Activated naive CD4-positive, alpha-beta T cell treated with anti-CD3 and anti-CD28 coated beads, Interleukin-2, amount 50 U/mL, for 72 hours (primary cell): ENCODE measurements at regions not wholly inside any gene's neighbourhood (a gene's known extent, or its start where the extent isn't known, plus 50 kb on each side); places are given as distances from the start of the nearest gene placed in this dataset.

ENCODE experiments used
- ATAC-seq, 2 donors: fragments of 150-1000 bp; cut with Tn5 transposase; 2 replicates each; pipeline ENCODE4 v1.10.0; 2021; ENCODE audit warnings: mild to moderate bottlenecking in 2 of 2, moderate library complexity in 2 of 2
- DNase-seq, 2 donors: peaks; one replicate each; pipeline ENCODE4 v3.0.0; 2021 to 2022; ENCODE audit warnings: low spot score in 2 of 2
- H3K27ac Mint-ChIP-seq, 2 donors: one replicate each; pipeline ENCODE4 v1.8.0; 2022; ENCODE audit warnings: mild to moderate bottlenecking in 2 of 2, mixed read lengths in 2 of 2
- H3K36me3 Mint-ChIP-seq, 2 donors: one replicate each; pipeline ENCODE4 v1.8.0; 2022; ENCODE audit warnings: mixed read lengths in 2 of 2
- H3K9me3 Mint-ChIP-seq, 2 donors: one replicate each; pipeline ENCODE4 v1.8.0; 2022; ENCODE audit warnings: mixed read lengths in 2 of 2

DNA sequence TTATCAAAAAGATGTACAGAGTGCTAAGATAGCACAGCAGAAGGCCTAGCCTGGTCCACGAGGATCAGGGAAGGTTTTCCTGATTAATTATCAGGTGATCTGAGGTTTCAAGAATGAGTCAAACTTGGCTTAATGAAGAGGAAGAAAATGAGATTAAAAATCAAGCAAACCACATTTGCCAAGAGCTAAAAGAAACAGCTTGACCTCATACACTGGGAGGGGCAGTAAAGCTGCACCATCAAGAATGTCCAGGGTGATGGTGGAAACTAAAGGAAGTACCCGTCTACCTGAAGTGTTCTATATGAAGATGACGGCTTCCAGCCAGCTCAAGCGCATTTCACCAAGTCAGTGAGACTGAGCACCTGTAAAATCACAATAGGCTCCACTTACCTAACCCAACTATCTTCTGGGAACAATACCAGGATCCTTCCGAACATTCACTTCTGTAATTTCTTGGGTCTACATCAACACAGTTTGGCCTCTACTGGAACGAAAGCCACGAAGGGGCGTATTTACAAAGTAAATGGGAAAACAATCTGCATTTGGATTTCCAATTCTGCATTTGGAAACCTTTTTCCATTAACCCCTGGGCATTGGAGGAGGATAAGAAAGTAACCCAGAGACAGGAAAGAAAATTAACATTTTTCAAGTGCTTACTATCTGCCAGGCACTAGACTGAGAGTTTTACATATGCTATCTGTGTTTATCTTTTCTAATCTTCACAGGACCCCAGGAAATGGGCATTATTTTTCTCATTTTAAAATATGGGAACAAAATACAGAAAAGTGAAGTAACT, 114.0 kb upstream of the DCLK2 start:
- DNase-seq (no peak), ATAC-seq (no peak)
- no peak overlapping the region for H3K27ac Mint-ChIP-seq
- H3K36me3 Mint-ChIP-seq, result no peaks in the 10 kb centered on the region
- no peaks in the 10 kb centered on the region for H3K9me3 Mint-ChIP-seq

GRCh38 chr4:149965206-149965605, 113.0 kb upstream of the DCLK2 start:
- ATAC-seq (no peak), DNase-seq (no peak)
- H3K27ac Mint-ChIP-seq, result no peak overlapping the region
- no peaks in the 10 kb centered on the region for H3K9me3 Mint-ChIP-seq
- no peaks in the 10 kb centered on the region for H3K36me3 Mint-ChIP-seq

- ATAC-seq (no peak), DNase-seq (no peak)
- no peaks in the 10 kb centered on the region for H3K36me3 Mint-ChIP-seq
- no peak overlapping the region for H3K27ac Mint-ChIP-seq
- no peaks in the 10 kb centered on the region for H3K9me3 Mint-ChIP-seq
Observed at GRCh38 chr4:149972407-149972806, 105.8 kb upstream of the DCLK2 start.

- H3K27ac Mint-ChIP-seq, result no peak overlapping the region
- ATAC-seq (no peak), DNase-seq (no peak)
- no peaks in the 10 kb centered on the region for H3K9me3 Mint-ChIP-seq
- H3K36me3 Mint-ChIP-seq, result no peaks in the 10 kb centered on the region
Observed at GRCh38 chr4:149973181-149973580, 105.1 kb upstream of the DCLK2 start.

DNA sequence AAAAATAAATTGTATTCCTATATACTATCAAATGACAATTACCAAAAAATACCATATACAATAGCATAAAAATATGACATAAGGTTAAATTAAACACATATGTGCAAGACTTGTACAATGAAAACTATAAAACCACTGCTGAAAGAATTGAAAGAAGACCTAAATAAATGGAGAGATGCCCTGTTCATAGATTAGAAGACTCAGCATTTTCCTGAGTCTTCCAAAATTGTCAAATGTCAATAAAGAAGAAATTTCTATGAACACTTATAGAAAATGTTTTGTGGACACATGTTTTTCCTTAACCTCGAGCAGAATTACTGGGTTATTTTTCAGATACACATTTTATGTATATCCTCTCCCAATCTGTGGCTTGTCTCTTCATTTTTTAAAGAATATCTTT, 103.1 kb upstream of the DCLK2 start:
- Mint-ChIP-seq H3K36me3 (no peaks in the 10 kb centered on the region), H3K27ac (no peak overlapping the region), H3K9me3 (no peaks in the 10 kb centered on the region)
- DNase-seq (no peak), ATAC-seq (no peak)

GRCh38 chr4:149980121-149980682, 98.0 kb upstream of the DCLK2 start:
- Mint-ChIP-seq H3K27ac (no peak overlapping the region), H3K36me3 (no peaks in the 10 kb centered on the region), H3K9me3 (no peaks in the 10 kb centered on the region)
- no peak for ATAC-seq
- no peak for DNase-seq

GRCh38 chr4:149980941-149981340, 97.3 kb upstream of the DCLK2 start:
- H3K9me3 Mint-ChIP-seq, result no peaks in the 10 kb centered on the region
- ATAC-seq (no peak), DNase-seq (peak in 1 of 2 donors; percentile 38)
- H3K36me3 Mint-ChIP-seq, result no peaks in the 10 kb centered on the region
- no peak overlapping the region for H3K27ac Mint-ChIP-seq

DNA sequence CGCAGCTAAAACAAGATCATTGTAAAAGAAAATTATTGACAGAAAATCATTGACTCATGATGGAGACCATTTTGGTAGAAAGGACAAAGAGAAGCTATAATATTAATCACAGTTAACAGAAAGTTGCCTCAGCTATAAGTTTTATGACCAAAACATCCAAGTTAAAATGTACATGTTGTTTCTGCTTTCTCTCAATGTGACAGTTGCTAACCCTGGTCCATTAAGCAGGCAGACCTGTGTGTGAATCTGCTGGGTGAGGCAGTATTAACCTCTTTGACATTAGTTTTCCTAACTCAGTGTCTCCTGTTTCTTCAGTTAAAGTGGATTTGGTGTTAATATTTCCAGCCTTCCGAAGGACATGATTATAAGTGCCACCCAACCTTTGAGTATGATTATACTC, 94.8 kb upstream of the DCLK2 start:
- no peaks in the 10 kb centered on the region for H3K36me3 Mint-ChIP-seq
- ATAC-seq (no peak), DNase-seq (no peak)
- no peaks in the 10 kb centered on the region for H3K9me3 Mint-ChIP-seq
- no peak overlapping the region for H3K27ac Mint-ChIP-seq

GRCh38 chr4:149983931-149984330, 94.3 kb upstream of the DCLK2 start:
- no peaks in the 10 kb centered on the region for H3K9me3 Mint-ChIP-seq
- DNase-seq (no peak), ATAC-seq (no peak)
- H3K36me3 Mint-ChIP-seq, result no peaks in the 10 kb centered on the region
- no peak overlapping the region for H3K27ac Mint-ChIP-seq

GRCh38 chr4:149985981-149986380, 92.3 kb upstream of the DCLK2 start:
- no peak for DNase-seq
- peak overlapping the region in 1 of 2 donors; percentile 25 for H3K27ac Mint-ChIP-seq
- no peaks in the 10 kb centered on the region for H3K36me3 Mint-ChIP-seq
- peak in 1 of 2 donors; percentile 32 for ATAC-seq
- no peaks in the 10 kb centered on the region for H3K9me3 Mint-ChIP-seq

- H3K36me3 Mint-ChIP-seq, result no peaks in the 10 kb centered on the region
- H3K27ac Mint-ChIP-seq, result peak overlapping the region in 1 of 2 donors; percentile 50
- no peak for DNase-seq
- no peaks in the 10 kb centered on the region for H3K9me3 Mint-ChIP-seq
- ATAC-seq, result no peak
Observed at GRCh38 chr4:149986917-149987316, 91.3 kb upstream of the DCLK2 start.

DNA sequence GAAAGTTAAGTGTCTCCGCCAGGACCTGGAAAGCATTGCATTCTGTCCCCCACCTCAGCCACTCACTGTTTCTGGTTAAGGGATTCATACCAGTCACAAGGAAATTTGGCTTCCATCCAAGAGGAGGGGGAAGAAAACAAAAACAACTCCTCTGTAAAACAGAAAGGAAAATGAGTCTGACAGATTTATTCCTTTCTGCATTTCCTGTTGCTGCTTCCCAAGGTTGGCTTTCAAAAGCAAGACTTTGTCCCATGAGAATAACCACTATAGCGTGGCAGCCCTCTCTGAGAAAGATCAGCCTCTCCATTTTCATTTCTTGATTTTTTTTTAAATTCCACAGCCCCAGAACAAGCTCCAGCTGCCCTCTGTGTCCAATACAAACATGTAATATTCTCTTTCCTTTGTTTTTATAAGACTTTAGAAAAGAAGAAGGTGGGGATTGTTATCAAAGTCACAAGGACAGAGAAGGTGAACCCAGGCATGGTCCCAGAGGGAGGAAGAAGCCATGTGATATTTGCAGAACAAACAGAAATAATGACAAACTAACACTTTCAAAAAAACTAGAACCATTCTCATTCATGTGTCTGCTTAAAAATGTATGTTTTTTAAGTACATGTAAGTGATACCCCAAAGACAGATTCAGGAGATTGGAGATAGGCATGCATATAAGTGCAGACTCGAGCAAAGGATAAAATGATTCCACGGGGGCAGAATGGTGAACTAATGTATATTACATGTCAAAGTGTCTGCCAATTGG, 90.7 kb upstream of the DCLK2 start:
- Mint-ChIP-seq H3K27ac (no peak overlapping the region), H3K9me3 (no peaks in the 10 kb centered on the region), H3K36me3 (no peaks in the 10 kb centered on the region)
- ATAC-seq (no peak), DNase-seq (no peak)

DNA sequence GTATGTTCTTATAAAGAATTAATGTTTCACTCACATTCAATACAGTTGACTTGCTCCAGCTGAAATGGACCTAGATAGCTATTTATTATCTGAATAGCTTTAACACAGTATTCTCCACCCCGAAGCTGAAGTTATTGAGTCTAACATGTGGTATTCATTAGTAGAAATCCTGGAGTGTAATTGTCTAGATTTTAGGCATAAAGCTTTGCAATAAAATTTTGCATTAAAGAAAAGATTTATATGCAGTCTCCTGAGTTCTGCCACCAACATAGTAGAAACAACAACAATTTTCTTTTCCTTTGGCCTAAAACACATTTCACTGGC, 90.2 kb upstream of the DCLK2 start:
- H3K36me3 Mint-ChIP-seq, result no peaks in the 10 kb centered on the region
- no peak for DNase-seq
- no peaks in the 10 kb centered on the region for H3K9me3 Mint-ChIP-seq
- H3K27ac Mint-ChIP-seq, result no peak overlapping the region
- ATAC-seq, result no peak

DNA sequence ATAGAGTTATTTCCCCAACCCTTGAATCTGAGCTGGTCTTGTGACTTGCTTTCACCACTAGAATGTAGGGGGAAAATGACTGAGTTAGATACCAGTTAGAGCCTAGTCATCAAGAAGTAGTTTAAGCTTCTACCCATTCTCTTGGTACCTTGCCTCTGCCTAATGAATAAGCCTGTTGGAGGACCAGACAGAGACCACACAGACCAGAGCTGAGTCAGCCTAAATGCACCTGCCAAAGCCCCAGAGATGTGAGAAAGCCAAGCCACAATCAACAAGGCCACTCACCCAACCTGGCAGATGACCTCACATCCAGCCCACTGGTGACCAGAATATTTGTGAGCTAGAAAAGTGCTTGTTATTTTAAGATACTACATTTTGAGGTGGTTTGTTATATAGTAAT, 85.2 kb upstream of the DCLK2 start:
- H3K9me3 Mint-ChIP-seq, result no peaks in the 10 kb centered on the region
- no peak overlapping the region for H3K27ac Mint-ChIP-seq
- ATAC-seq (peak in 1 of 2 donors; percentile 12), DNase-seq (no peak)
- no peaks in the 10 kb centered on the region for H3K36me3 Mint-ChIP-seq

DNA sequence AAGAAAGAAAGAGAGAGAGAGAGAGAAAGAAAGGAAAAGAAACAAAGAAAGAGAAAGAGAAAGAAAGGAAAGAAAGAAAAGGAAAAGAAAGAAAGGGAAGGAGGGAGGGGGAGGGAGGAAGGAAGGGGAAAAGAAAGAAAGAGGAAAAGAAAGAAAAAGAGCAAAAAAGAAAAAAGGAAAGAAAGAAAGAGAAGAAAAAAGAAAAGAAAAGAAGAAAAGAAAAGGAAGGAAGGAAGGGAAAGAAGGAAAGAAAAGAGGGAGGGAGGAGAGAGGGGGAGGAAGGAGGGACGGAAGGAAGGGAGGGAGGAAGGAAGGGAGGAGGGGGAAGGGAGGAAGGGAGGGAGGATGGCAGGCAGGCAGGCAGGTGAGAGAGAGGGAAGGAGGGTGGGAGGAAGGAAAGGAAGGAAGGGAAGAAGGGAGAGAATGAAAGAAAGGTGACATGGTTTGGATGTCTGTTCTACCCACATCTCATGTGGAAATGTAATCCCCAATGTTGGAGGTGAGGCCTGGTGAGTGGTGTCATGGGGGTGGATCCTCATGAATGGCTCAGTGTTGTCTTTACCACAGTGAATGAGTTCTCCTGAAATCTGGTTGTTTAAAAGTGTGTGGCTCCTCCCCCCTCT, 83.0 kb upstream of the DCLK2 start:
- Mint-ChIP-seq H3K36me3 (no peaks in the 10 kb centered on the region), H3K9me3 (no peaks in the 10 kb centered on the region), H3K27ac (no peak overlapping the region)
- DNase-seq (no peak), ATAC-seq (no peak)

DNA sequence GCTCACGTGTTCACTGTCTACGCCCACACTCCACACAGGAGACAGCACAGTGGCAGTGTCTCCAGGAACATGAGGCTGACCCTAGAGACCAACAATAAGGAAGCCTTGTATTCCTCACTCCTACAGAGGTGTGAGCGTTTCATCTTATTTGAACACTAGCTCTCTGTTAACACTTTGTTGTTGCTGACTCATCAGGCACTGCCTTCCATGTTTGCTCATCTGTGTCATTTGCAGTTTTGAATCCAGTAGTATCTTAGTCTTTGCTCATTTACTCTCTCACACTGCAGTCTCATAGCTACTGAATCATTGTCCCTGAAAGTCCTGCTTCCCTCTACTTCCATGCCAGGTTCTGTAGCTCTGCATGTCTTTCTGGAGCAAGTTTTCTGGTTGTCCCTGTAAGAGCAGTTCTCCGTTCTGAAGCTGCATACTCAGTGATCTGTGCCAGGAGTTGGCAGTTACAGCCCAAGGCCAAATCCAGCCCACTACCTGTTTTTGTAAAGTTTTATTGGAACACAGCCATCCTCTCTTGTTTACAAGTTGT, 80.3 kb upstream of the DCLK2 start:
- ATAC-seq (peak; percentile 39 to 96), DNase-seq (no peak)
- Mint-ChIP-seq H3K9me3 (no peaks in the 10 kb centered on the region), H3K36me3 (no peaks in the 10 kb centered on the region), H3K27ac (no peak overlapping the region)

DNA sequence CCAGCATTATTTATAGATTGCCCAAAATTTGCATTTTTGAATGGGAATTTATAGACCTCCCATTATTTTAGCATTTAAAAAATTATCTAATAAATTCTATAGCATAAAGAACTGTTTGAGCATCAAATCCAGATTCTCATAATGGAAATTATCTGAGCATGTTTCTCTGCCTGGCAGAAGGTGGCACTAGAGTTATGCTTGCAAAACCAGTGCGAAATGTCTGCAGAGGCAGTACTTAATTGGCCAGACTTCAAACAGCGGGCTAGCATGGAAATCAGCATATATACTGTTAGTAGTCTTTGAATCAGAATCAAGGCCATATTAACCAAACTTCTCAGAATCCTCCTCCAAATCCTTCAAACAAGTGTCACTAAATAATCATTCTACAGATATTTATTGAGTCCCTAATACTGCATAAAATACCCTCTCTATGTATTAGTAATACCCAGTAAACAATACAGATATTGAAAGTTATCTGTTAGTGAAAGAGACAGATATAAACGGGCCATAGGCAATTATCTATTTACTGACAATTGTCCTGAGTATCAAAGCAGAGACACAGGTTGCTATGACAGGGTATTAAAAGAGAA, 78.7 kb upstream of the DCLK2 start:
- no peak for ATAC-seq
- Mint-ChIP-seq H3K9me3 (no peaks in the 10 kb centered on the region), H3K27ac (no peak overlapping the region), H3K36me3 (no peaks in the 10 kb centered on the region)
- no peak for DNase-seq
